Neural crest cell (in vitro differentiated cells): ENCODE measurements at regions not wholly inside any gene's neighbourhood (a gene's known extent, or its start where the extent isn't known, plus 50 kb on each side); places are given as distances from the start of the nearest gene placed in this dataset.
A peak's percentile ranks its signal among the peaks of the same experiment; 100 is the strongest.

Experiments used
- DNase-seq: peaks from one replicate; pipeline ENCODE4 v3.0.0; 2021; ENCODE audit warnings: low read depth, mixed read lengths, low spot score
- H3K27ac Mint-ChIP-seq: one replicate; pipeline ENCODE4 v1.8.0; 2021; ENCODE audit warnings: mild to moderate bottlenecking, mixed read lengths; ENCODE audit not compliant: unreplicated experiment
- H3K27me3 Mint-ChIP-seq: 2 replicates; pipeline ENCODE4 v1.8.0; 2021; ENCODE audit warnings: low read depth, mild to moderate bottlenecking, mixed read lengths
- H3K36me3 Mint-ChIP-seq: 2 replicates; pipeline ENCODE4 v1.8.0; 2021; ENCODE audit warnings: low read depth, mild to moderate bottlenecking, mixed read lengths
- H3K4me1 Mint-ChIP-seq: 2 replicates; pipeline ENCODE4 v1.8.0; 2021; ENCODE audit warnings: mixed read lengths
- H3K4me3 Mint-ChIP-seq: one replicate; pipeline ENCODE4 v1.8.0; 2021; ENCODE audit warnings: mild to moderate bottlenecking, mixed read lengths
- H3K9me3 Mint-ChIP-seq: 2 replicates; pipeline ENCODE4 v1.8.0; 2021; ENCODE audit warnings: mixed read lengths
- CTCF ChIP-seq: fragments of 200-600 bp; sonication (generic); conservative IDR thresholded peaks from 2 replicates; pipeline ENCODE4 v1.5.0; 2021; ENCODE audit warnings: antibody characterized with exemption, mild to moderate bottlenecking

- no peak overlapping the region for H3K27ac Mint-ChIP-seq
- H3K27me3 Mint-ChIP-seq: peaks cover 25% of the 10 kb centered on the region
- no peaks in the 10 kb centered on the region for H3K36me3 Mint-ChIP-seq
- no peak for DNase-seq
- no peak overlapping the region for H3K4me3 Mint-ChIP-seq
- TF ChIP-seq CTCF: no peak
- no peaks in the 10 kb centered on the region for H3K9me3 Mint-ChIP-seq
- peaks cover 15% of the 10 kb centered on the region for H3K4me1 Mint-ChIP-seq
Measured at GRCh38 chr6:168133687-168134559, 54.9 kb upstream of the FRMD1 start.

GRCh38 chr6:168133168-168133561 lies 54.2 kb upstream of the FRMD1 start:
- Mint-ChIP-seq H3K27me3 (peaks cover 25% of the 10 kb centered on the region), H3K9me3 (no peaks in the 10 kb centered on the region), H3K4me1 (peaks cover 15% of the 10 kb centered on the region), H3K27ac (no peak overlapping the region), H3K4me3 (no peak overlapping the region), H3K36me3 (no peaks in the 10 kb centered on the region)
- DNase-seq: no peak
- no peak for TF ChIP-seq CTCF

GRCh38 chr6:168132531-168133167 lies 53.6 kb upstream of the FRMD1 start:
- Mint-ChIP-seq H3K36me3 (no peaks in the 10 kb centered on the region), H3K4me3 (no peak overlapping the region), H3K4me1 (peaks cover 15% of the 10 kb centered on the region), H3K9me3 (no peaks in the 10 kb centered on the region), H3K27me3 (peaks cover 25% of the 10 kb centered on the region), H3K27ac (peak overlapping the region; percentile 12)
- peak; percentile 44 for DNase-seq
- TF ChIP-seq CTCF: peak; percentile 55

- Mint-ChIP-seq H3K4me3 (no peak overlapping the region), H3K9me3 (no peaks in the 10 kb centered on the region), H3K27me3 (peaks cover 25% of the 10 kb centered on the region), H3K4me1 (peaks cover 15% of the 10 kb centered on the region), H3K36me3 (no peaks in the 10 kb centered on the region), H3K27ac (no peak overlapping the region)
- no peak for TF ChIP-seq CTCF
- no peak for DNase-seq
Measured at GRCh38 chr6:168131464-168132415, 52.7 kb upstream of the FRMD1 start.

- no peaks in the 10 kb centered on the region for H3K36me3 Mint-ChIP-seq
- H3K4me3 Mint-ChIP-seq: no peak overlapping the region
- H3K27me3 Mint-ChIP-seq: peaks cover 25% of the 10 kb centered on the region
- H3K9me3 Mint-ChIP-seq: no peaks in the 10 kb centered on the region
- peaks cover 15% of the 10 kb centered on the region for H3K4me1 Mint-ChIP-seq
- no peak for DNase-seq
- no peak for TF ChIP-seq CTCF
- H3K27ac Mint-ChIP-seq: no peak overlapping the region
Measured at GRCh38 chr6:168130697-168131371, 51.8 kb upstream of the FRMD1 start.
